Left kidney (tissue), 1 donor: ENCODE measurements at regions not wholly inside any gene's neighbourhood (a gene's known extent, or its start where the extent isn't known, plus 50 kb on each side); places are given as distances from the start of the nearest gene placed in this dataset.
"Not testable (repeated sequence)": the region's sequence is repeated elsewhere in the genome, so short reads cannot be mapped to it uniquely, and the experiment has no call there.

Source experiments
- DNase-seq: peaks from one replicate; pipeline ENCODE4 v3.0.0-alpha.2; 2013

DNA sequence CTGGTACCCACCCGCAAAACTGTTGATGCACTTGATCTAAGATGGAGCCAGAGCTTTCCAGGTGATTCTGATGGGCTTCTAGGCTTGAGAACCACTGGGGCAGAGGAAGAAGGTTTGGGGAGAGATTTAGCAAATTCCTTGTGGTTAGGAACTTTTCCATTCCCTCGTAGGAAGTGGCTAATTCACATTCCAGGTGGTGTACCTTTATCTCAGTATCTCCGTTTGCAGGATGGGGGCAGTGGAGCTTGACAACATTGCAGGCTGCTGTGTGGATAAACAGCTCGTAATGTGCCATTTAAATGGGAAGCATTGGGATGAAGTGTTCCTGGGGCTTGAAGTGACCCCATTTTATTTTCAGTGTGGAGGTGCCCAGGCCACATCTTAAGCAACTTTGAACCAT, 172.9 kb upstream of the IL12B start:
- DNase-seq: no peak

DNA sequence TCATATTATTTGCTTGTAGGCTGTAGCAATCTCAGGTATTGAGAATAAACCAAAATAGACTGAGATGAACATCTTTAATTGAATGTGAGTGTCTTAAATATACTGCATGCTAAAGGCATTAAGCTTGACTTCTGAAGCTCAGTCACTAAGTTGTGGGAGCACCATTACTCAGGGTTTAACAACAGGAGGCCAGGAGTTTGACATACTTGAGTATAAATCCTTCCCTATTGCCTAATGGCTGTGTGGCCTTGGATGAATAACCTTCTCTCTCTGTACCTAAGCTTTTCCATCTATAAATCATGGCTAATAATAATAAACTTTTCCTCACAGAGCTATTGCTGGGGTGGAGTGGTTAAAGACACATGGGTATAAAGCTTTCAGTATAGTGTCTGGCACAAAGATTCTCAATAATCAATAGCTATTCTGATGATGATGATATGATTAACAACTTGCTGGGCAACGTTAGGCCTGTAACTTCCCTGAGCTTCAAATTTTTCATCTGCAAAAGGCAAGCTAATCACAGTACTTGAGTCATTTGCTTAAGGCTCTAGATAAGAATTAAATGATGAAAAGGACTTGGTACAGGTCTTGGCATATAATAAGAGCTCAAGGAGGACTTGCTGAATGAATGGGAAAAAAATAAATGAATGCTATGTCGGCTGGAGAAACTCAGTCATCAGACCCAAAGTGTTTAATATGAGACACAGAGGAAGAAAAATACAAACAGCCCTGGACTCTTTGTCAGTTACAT, 174.0 kb upstream of the IL12B start:
- no peak for DNase-seq

DNA sequence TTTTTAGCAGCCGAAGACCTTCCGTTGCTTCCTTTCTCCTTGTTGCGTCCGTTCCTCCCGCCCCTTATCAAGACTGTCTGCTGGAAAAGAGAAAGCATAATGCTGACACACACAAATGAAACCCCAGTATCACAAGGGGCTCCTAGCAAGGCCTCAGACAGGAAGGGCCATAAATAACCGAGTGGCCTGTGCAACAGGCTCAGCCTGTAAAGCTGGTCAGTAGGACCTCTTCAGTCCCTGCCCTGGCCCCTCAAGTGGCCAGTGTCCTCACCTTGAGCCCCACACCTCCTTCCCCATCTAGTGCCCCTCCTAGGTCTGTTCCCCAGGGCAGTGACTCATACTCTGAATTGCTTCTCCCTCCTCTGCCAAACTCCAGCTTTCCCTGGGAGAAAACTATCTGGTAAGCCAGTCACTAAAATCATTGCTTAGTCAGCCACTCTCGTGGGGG, 174.6 kb upstream of the IL12B start:
- DNase-seq: no peak

DNA sequence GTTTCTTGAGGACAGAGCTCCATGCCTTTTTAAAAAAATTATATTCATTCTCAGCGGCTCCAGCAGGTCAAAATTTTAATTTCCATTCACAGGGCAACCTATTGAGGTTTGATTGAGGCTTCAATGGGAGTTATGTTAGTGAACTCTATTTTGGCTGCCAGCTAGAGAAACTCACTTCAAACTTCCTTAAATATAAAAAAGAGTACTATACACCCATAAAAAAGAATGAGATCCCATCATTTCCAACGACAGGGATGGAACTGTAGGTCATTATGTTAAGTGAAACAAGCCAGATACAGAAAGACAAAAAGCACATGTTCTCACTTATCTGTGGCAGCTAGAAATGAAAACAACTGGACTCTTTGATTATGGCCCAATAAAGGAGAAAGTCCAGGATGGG, 176.8 kb upstream of the IL12B start:
- DNase-seq: no peak

DNA sequence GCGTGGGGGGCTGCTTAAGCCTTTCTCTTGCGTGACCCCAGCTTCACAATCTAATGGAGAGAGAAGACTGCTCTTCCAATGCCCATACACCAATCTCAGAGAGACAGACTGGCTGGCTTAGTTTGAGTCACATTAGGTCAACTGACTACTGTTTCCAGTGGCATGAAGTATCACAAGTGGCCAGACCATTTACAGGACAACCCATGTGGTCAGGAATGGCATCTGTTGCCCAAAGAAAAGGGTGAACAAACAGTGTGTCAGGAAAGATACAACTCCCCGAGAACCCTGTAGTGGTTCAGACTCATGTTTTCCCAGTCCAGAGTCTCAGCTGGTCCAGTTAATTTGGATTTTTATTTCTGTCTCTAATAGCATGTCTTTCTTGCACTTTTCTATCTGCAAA, 177.4 kb upstream of the IL12B start:
- DNase-seq: no peak

DNA sequence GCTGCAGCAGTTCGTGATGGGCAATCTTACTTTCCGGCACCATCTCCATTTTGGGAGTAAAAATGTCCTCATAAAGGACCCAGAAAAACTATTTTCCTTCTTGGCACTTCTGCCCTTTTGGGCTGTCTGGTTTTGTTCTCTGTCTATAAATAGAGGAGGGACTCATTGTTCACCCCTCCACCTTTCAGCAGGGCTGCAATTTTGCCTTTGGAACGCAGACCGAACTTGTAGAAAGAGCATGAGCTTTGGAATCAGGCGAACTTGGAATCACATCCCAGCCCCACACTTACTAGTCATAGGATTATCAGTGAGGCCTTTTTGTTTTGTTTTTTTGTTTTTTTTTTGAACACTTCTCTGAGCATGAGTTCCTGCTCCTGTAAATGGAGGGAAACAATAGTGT, 178.1 kb upstream of the IL12B start:
- no peak for DNase-seq

DNA sequence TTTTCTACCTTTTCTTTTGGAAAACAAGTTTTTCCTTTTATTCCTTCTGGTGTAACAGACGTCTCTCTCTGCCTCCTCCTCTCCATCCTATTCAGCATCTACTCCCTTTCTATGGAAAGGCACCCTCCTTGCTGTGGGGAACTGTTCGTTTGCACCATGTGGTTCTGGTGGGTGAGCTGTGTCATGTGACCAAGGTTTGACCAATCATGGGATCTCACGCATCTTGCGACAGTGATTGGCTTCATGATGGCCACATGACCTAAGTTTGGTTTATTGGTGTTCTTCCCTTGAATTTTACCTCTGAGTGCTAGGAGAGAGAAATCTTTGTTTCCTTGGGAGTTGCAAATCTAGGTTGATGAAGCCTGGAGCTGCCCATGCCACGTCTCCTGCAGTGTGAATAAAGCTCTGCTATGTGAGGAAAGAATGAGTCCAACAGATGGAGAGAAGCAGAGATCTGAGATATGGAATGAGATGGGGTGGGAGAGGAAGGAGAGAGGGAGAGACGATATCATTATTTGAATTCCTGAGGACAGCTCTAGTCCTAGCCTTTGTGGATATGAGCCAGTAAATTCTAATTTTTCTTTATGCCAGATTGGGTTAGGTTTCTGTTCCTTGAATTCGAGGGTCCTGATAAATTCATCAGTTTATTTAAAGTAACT, 178.8 kb upstream of the IL12B start:
- DNase-seq: no peak

DNA sequence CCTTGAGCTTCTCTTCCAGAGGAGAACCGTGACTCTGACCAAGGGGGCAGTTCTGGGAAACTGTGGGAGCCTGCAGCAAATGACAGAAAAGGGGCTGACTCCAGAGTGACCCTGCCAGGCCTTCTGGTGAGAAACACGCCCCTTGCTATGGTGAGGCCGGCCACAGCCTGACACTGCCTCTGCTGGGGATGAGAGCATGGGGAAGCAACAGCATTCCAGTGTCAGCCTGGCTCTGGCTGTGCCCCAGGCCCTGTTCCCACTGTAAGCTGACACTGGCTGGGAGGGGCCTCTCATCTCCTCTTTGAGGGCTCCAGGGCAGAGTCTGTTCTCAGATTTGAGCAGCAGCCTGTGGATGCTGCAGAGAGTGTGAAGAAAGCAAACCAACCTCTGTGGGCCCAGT, 180.0 kb upstream of the IL12B start:
- peak; percentile 59 for DNase-seq

DNA sequence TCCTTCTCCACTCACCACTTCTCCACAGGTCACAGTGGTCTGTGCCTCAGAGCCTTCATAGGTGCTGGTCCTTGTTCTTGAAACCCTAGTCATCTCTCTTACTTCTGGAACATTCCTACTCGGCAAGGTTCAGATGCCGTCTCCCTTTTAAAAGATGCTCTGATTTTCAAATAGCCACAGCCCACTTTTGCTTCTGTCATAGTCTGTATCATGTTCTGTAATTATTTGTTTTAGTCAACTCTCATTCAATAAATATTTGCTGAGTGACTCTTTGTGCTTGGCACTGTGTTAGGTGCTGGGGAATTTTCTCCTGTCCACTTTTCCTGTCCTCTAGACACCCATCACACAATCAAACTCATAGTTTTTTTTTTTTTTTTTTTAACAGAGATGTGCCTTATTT, 181.3 kb upstream of the IL12B start:
- DNase-seq: no peak

DNA sequence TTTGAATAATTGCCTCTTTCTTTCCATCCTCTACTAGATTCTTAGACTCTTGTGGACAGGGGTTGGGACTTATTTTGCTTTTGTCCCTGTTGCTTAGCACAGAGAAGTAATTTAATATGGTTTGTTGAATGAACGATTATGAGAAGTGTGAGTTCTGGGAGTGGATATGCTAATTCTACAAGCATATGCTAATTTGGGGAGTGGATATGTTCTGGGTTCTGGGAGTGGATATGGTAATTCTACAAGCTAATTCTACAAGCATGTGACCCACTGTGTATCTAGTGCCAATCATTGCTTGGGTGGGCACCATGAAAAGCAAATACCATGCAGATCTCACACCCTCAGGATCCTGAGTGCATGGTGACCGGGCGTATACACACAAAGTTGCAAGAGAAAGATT, 181.8 kb upstream of the IL12B start:
- DNase-seq: no peak

DNA sequence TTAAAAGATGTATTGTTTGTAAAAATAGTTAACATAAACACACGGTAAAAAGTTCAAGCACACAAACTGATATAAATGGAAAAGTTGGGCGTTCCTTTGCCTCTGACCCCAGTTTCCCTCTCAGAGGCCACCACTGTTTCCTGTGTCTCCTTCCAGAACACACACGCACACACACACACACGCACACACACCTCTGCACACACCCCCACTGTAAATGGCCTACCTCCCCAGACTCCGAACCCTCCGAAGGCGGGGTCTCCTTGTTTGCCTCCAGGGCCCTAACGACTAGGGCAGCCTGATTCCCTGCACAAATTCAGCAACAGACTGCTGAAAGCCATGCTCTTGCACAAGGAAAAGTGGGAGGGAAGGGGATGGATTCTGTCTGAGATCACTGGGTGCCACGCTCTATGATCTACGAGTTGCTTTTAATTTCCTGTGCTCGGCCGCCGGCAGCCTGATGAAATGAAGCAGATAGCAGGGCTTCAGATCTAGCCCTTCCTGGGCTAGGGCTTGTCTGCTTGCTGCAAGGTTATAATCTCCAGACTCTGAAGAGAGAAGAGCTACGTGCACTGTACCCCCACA, 184.0 kb upstream of the IL12B start:
- DNase-seq: peak; percentile 72

DNA sequence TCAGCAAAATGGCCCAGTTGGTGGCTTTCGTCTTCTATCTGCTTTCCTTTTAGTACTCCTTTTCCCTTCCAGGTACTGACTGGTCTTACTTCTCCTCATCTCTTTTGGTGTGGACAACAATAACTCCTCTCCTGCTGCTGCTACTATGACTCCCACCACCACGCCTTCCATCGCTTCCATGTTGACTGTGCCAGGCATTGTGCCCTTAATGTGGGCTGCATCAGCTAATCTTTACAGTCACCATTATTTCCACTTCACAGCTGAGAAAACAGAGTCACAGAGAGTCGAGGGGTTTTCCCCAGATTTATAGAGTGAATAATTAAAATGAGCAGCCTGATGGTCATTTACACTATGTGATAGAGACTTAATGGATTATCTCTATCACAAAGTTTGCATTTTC, 184.9 kb upstream of the IL12B start:
- no peak for DNase-seq

DNA sequence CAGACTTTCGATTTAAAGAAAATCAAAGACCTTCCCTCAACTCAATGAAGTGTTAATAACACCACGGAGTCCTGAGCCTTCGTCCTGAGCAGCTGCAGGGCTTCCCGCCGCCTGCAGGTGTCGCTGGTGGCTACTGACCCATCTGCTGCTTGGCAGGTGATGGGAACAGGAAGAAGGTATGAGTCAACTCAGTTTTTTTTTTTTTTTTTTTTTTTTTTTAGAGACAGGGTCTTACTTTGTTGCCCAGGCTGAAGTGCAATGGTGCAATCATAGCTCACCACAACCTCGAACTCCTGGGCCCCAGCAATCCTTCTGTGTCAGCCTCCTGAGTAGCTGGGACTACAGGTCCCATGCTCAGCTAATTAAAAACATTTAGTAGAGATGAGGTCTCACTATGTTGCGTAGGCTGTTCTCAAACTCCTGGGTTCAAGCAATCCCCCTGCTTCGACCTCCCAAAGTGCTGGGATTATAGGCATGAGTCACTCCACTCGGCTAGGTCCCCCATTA, 185.7 kb upstream of the IL12B start:
- peak; percentile 53 for DNase-seq

DNA sequence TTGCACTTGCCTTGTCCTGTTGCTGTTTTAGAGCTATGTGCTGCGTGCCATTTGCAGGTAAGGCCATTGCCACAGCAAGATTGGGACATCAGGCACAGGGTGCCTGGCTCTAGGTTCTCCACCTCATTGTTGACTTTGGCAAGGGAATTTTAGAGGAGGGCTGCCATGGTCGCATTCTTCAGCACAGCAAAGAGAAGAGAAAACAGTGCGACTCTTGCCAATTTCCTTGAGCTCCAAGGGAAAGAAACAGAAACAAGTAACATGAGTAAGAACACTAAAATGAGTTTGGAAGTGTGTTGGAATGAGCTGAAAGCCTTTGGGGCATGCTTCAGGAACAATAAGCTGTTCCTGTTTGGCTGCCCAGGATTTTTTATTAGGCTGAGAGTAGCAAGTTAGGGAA, 188.1 kb upstream of the IL12B start:
- no peak for DNase-seq

DNA sequence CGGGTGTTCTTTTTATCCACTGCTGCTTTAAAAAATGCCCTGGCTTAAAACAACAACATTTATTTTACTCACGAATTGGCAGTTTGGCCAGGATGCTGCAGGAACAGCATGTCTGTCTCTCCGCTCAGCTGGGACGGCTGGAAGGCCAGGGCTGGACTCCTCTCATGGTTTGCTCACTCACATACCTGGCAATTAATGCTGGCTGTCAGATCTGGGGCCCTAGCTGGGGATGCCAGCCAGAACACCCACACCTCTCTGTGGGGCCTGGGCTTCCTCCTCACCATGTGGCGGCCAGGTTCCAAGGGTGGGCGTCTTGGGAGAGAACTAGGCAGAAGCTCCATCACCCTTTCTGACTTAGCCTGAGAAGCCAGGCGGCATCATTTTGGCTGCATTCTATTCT, 189.1 kb upstream of the IL12B start:
- no peak for DNase-seq

DNA sequence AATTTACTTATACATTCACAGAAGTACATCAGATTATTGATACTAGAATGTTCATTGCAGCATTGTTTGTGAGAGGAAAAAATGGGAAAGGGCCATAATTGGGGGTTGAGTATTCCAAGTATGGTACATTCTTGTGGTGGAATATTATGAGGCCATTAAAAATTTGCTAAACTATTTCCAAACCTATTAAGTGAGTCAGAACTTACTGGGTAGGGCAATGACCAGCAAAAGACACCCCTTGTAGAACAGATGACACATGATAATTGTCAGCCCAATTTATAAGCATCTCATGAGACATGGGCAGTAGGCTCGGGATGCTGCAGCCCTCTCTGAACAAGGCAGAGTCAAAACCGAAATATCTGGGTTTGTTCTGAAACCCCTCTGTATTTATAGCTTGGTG, 192.6 kb upstream of the IL12B start:
- no peak for DNase-seq

DNA sequence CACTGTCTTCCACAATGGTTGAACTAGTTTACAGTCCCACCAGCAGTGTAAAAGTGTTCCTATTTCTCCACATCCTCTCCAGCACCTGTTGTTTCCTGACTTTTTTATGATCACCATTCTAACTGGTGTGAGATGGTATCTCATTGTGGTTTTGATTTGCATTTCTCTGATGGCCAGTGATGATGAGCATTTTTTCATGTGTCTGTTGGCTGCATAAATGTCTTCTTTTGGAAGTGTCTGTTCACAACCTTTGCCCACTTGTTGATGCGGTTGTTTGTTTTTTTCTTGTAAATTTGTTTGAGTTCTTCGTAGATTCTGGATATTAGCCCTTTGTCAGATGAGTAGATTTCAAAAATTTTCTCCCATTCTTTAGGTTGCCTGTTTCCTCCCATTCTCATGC, 194.0 kb upstream of the IL12B start:
- DNase-seq: not testable (repeated sequence)

DNA sequence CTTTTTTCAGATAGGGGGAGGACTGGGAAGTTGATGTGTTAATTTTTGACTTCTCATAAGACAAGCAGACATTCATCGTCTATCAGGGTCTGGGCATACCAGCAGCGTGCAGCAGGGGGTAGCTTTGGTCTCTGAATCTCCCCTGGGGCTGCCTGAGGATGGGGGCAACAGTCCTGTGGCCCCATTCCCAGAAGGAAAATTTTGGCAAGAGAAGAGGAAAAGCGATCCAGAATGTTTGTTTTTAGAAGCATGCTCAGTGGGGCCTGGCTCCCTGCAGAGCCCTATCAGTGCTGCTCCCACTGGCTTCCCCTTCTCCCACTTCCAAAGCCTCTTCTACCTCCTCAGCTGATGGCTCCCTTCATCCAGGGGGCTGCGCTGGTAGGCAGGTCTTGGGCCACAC, 194.8 kb upstream of the IL12B start:
- no peak for DNase-seq

DNA sequence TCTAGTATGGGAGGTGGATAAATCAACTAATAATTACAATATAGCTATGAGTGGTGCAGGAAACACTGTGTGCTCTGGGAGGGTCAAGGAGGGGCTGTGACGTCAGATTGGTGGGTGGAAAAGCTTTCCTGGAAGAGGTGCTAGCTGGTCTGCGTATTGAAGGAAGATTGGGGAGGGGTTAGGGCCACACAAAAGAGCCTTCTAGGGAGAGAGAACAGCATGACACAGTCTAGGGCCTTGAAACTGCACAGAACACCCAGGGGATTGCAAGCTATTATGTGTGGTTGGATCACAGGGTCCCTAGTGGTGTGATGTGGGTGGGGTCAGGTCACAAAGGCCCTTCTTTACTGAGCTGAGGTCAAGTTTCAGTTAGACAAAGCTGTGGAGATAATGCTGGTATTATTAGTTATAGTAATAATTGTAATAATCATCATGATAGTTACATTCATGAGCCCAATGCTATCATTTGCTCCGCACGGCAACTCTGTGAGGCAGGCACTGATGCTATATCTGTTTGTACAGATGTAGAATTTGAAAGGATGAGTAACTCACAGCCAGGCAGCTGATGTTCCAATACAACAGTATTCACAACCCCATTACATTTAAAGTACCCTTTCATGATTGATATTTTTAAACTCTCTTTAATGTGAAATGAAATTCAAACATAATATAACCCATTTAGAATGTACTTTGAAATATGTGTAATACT, 197.4 kb upstream of the IL12B start:
- no peak for DNase-seq

DNA sequence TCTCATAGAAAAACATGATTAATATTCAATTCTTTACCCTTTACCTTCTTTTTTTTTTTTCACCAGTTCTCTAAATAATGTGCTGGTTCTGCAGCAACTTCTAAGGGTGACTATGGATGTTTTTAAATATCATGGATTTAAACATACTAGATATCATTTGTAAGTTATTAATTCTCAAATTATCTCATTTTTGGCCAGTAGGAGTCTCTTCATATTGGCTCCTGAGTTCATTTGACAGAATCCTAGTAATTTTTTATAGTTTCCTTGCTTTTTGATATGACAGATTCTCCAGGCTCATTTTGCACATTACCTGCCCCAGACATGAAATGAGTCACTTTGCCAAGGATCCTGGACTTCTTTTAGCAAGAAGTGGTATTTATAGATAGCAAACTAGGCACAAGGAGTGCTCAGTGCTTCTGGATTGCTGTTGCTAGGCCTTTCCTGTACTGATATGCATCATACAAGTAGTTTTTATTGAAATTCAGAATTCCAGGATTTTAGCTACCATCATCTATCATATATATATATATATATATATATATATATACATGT, 201.3 kb upstream of the IL12B start:
- DNase-seq: no peak

DNA sequence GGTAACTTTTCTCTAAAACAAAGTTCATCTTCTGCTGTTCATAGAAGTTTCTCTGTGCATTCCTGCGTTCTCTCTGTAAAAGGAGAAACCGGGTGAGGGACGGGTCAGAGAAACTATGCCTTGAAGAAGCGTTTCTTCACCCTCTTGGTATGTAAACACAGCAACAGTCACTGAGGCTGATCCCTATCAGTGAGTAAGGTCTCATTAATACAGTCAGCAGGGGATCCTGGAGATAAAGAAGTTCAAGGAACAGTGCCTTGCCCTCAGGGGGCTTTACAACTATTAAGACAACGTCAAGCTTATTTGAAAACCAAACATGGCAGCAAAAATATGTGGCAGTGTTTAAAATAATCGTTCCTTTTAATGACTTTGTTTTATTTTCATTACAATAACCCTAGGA, 202.9 kb upstream of the IL12B start:
- no peak for DNase-seq

DNA sequence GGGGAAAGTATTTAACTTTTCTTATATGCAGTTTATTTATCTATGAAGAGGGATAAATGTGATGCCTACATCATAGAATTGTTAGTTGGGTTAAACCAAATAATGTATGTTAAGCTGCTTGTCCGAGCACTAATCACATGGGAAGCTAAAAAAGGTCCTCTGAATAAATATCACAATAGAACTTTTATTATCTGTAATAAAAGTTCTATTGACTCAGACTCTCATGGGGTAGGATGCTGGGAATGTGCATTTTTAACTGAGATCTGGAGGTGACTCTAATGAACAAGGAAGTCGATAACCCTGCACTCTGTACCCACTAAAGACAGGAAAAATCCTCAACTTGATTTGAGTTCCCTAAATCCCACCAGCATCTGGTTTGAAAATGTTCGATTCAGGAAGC, 205.9 kb upstream of the IL12B start:
- no peak for DNase-seq

DNA sequence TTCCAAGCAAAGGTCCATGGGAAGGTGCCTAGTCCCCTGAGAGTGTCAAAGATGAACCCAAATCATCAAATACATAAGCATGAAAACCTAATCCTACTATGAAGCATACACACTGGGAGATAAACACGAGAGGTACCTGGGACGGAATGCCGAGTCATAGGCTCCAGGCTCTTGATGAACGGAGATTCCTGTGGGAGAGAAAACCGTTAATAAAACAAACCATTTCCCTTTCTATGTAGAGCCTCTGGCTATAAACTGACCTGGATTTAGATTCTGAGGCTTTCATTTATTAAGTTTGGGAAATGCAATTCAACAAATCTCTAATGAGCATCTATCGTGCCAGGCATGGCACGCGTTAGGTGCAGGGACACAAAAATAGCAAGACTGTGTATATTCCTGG, 206.4 kb upstream of the IL12B start:
- no peak for DNase-seq
